ENCODE measurements at regions not wholly inside any gene's neighbourhood (a gene's known extent, or its start where the extent isn't known, plus 50 kb on each side); places are given as distances from the start of the nearest gene placed in this dataset.
A peak's percentile ranks its signal among the peaks of the same experiment; 100 is the strongest.
"Not testable (repeated sequence)": the region's sequence is repeated elsewhere in the genome, so short reads cannot be mapped to it uniquely, and the experiment has no call there.

DNA sequence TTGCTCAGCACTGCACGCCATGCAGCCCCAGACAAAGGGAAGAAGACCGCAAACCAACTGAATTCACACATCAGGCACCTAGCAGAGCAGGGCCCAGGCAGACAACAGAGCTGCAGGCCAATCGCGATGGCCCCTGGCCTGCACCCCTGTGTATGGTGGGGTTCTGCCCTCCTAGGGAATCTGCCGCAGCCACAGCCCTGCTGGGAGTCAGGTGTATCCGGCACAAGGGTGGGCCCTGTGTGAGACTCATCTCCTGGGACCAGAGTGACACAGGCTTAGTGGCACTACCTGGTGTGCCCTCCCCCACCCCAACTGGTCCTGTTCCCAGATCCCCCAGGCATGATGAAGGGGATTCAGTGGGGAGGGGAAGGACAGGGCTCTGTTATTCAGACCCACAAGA lies 122.8 kb downstream of the ATPSCKMT start:
- DNase-seq (ENCODE audit: low spot score), result no peak

DNA sequence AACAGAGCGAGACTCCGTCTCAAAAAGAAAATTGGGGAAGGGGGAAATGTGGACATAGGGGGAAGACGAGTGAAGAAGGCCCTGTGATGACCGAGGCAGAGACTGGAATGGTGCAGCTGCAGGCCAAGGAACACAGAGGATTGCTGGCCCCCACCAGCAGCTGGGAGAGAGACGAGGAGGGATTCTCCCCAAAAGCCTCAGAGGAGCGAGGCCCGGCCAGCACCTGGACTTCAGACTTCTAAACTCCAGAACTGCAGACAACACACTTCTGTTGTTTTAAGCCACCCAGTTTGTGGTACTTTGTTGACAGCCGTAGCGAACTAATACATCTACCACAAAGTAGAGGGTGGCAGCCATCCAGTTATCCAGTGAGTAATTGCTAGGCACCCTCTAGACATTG lies 124.6 kb downstream of the ATPSCKMT start:
- DNase-seq (ENCODE audit: low spot score), result no peak

DNA sequence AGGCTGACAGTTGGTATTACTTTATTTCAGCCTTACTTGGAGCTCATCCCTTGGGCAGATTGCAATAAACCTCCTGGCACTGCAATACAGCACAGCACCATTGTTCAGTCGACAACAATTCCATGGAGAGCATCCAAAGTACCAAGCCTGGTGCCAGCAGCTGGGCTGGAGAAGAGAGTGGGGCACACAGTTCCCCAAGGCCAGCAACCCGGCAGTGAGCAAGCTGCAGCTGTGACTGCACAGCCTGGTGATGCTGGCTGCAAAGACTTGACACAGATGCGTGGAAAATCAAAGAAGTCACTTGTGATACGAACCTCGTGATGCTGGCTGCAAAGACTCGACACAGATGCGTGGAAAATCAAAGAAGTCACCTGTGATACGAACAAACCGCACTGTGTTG lies 125.4 kb downstream of the ATPSCKMT start:
- DNase-seq (ENCODE audit: low spot score), result no peak

DNA sequence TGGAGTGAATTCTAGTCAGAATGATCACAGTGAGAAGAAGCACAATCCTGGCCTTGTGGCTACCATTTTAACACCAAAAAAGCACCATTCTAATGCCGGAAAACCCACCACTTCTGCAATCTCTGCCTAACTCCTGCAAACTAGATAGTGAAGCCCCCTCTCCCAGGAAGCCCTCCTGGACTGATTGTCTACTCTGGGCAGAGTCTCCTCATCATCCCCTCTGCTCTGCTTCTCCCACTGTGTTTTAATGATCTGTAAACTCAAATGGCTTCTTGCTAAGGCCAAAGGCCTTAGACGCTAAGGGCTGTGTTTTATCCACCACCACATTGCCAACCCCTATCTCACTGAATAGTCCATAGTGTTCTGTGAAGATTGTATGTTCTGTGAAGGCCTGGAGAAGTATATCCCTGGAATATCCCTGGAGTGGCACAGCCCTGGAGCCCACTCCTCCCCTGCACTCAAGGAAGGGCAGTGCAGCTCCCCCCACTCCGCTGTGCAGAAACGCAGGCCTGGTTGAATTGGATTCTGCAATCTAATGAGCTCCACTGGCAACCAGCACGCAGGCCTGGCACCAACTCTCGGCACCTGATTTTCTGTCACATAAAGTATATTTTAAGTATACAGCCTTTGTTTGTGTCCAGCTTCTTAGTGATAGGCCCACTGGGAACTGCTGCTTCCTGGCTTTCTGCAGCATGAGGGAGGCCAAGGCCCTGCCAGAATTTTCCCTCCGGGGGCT lies 126.3 kb downstream of the ATPSCKMT start:
- DNase-seq (ENCODE audit: low spot score), result no peak

DNA sequence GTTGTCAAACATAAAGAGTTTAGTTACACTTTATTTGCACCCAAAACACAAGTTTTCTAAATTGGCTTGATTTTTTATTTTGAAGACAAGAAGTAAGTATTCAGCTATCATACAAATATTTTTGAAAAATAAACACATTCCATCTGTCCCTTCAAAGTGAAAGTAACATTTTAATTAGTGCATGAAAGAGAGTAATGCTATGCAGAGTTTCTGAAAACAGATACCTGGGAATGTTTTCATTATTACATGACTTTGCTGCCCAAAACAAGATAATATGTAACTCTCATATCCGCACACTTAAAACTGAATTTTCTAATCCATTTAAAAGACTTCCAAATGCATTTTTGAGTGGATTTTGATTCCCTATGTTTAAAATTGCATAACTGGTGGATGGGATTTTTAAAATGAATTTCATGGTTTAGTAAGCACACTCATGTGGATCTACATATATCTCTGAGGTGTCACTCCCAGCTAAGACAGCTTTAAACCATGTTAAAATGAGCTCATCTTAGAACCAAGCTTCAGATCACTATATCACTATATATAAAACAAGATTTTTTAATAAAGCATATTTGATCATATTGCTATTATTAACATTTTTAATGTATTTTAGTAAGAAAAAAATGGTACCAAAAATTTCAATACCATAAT lies 127.5 kb downstream of the ATPSCKMT start:
- DNase-seq (ENCODE audit: low spot score), result no peak

DNA sequence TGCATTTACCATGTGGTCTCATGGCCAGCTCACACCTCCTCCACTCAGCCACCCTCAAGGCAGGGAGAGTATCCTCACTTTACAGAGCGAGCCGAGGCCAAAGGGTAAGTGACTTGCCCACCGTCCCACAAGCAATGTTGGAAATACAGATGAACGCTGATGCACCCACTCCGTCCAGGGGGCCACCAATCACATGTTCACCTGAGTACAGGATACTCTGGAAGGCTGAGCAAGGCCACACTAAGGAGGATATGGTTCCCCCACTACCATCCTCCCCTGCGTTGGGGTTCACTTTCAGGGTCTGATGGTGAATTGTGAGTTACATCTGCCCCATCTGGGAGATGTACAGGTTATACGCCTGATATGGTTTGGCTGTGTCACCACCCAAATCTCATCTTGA lies 128.8 kb downstream of the ATPSCKMT start:
- no peak for DNase-seq (ENCODE audit: low spot score)

DNA sequence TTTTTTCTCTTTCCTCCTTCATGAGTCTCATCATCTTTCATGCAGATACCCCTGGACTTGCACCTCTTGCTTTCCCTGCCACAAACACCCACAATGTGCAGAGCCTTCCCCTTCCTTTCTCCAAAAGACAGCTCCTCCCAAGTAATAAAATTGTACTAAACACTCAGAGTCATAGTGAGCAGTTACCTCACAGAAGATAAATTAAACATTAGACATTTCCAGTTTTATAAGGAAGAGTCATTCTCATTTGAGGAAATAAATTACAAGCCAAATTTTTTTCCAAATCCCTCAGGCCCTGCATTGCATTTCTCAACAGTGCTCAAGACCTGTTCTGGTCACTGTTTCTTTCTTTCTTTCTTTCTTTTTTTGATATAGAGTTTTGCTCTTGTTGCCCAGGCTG lies 131.5 kb downstream of the ATPSCKMT start:
- no peak for DNase-seq (ENCODE audit: low spot score)

DNA sequence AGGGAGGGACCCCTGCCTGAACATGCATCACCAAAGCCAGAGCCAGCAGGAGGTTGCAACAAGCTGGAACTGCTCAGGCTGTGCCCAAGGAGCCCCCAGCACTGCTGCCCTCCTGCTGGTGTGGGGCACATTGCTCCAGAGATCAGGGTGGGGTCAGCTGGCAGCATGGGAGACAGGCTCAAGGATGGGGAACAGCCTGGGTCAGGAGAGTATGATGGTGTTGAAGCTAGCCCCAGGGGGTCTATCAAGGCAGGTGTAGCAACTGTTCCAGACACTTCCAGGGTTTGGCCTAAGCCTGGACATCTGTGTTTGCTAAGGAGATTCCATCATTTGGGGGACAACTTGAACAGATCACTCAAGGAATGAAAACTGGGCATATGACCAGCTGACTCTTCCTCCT lies 133.1 kb downstream of the ATPSCKMT start:
- no peak for DNase-seq (ENCODE audit: low spot score)

DNA sequence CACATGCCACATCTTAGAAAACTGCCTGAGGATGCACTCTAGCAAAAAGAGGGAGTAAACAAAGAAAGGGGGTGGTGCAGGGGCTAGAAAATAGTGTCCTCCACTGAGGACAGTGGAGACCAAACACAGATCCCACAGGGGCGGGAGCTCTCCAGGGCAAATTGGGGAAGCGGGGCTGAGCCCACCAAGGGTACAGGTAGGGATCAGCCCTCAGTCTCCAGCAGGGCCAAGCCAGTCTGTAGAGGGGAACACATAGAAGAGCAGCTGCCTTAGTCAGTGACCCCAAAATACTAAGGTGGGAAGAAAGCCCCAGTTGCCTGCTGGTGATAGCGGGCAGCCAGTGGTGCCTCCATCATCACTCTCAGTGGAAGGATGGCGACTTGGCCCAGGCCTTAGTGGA lies 134.0 kb downstream of the ATPSCKMT start:
- no peak for DNase-seq (ENCODE audit: low spot score)

DNA sequence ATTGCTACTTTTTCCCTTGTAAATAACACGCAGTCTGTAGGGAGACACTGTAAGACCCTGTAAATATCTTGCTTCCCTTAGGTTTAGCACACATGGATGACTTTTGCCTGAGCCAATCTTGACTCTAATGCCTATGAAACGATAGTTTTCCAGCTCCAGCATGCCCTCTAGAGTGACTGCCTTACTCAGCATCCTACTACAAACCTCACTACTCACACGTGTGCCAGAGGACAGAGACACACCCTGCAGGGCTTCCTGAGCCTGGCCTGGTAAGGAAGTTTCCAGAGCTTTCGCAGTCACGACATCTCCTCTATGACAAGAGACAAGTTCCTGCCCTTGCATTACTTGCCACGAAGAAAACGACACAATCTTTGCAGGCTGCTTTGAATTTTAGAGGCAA lies 138.1 kb downstream of the ATPSCKMT start:
- DNase-seq (ENCODE audit: low spot score), result peak; percentile 60

DNA sequence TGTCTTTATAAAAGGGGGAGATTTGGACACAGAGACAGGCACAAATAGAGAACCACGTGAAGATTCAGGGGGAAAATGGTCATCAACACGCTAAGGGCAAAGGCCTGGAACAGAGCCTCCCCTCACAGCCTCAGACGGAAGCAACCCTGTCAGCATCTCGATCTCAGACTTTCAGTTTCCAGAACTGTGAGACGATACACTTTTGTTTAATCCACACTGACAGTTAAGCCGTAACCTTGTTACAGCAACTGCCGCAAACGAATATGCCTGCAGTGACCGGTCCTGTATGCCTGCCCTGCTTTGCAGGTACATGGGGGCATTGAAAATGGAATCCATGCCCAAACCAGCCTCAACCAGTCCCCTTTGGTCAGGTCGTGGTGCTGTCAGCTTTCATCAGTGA lies 139.5 kb downstream of the ATPSCKMT start:
- no peak for DNase-seq (ENCODE audit: low spot score)

DNA sequence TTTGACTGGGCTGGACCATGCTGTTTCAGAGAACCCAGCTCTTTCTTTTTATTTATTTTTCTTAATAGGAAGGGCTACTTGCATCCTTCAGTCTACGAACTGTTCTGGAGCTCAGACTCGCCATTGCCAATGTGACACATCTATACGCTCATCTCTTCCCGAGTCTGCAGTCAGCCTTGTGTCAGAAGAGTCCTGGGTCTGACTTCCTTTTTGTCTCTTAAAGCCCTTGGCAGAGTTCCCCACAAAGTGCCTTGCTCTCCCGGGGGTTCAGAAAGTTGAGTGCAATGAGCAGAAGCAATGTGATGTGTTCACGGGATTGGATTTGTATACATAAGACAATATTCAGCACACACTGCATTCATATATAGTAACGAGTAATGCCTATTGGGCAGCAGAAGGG lies 140.4 kb downstream of the ATPSCKMT start:
- DNase-seq (ENCODE audit: low spot score), result no peak

DNA sequence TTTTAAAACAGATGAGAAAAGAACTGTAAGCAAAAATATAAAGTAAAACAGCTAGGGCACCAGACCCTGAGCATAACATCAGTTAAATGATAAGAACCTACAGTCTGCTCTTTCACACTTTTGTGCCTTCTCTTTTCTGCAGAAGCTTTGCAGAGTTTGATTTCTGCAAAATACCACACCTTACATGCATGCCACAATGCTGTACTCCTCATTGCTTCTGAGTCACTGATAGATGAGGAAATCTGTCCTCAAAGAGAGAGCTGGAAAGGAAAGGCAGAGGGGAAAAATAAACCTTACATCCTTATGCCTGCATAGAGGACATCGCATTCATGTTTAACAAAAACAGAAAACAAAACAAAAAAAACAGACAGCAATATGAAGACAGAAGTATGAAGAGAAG lies 142.9 kb downstream of the ATPSCKMT start:
- DNase-seq (ENCODE audit: low spot score), result no peak

DNA sequence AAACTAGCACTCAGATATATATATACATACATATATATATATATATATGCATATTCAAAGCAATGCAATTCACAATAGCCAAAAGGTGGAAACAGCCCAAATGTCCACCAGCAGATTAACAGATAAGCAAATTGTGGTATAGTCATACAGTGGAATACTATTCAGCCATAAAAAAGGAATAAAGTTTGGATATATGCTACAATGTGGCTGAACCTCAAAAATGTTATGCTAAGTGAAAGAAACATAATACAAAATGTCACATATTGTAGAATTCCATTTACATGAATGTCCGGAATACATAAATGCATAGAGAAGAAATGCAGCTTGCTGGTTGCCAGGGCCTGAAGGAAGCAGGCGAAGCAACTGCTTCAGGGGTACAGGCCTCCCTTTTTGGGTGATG lies 143.4 kb downstream of the ATPSCKMT start:
- no peak for DNase-seq (ENCODE audit: low spot score)

DNA sequence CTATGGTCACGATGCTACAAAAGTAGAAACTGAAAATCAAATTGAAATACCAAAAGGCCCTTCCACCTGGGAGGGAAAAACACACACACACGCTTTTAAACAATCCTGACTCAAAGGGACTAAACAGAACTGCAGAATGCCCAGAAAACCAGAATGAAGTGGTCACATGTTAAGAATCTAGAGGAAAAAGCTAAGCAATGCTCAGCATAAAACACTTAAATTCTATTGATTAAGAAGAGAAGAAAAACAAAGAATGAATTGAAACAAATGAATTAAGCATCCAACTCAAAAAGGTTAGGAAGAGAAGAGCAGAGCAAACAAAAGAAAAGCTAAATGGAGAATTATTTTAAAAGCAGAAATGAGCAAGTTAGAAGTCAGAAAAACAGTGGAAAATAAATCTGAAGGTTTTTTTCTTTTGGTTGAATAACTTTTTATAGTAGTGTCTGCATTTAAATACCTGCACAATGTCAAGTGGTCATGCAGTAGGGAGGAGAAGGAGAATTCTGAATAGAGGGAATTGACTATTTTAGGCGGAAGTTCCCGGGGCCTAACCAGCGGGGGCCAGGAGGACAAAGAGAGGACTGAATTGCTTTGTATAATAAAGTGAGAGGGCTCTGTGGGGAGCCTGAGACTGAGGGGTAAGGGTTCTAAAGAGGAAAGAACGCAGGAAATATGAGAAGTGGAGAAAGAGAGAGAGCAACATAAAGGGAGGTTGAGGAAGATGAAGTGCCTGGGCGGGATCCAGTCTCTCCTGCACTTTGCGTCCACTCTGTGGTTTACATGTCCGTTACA lies 146.8 kb downstream of the ATPSCKMT start:
- DNase-seq (ENCODE audit: low spot score), result no peak

DNA sequence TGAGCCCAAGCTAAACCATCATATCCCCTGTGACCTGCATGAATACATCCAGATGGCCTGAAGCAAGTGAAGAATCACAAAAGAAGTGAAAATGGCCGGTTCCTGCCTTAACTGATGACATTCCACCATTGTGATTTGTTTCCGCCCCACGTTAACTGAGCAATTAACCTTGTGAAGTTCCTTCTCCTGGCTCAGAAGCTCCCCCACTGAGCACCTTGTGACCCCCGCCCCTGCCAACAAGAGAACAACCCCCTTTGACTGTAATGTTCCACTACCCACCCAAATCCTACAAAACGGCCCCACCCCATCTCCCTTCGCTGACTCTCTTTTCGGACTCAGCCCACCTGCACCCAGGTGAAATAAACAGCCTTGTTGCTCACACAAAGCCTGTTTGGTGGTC lies 147.5 kb downstream of the ATPSCKMT start:
- DNase-seq (ENCODE audit: low spot score), result not testable (repeated sequence)

DNA sequence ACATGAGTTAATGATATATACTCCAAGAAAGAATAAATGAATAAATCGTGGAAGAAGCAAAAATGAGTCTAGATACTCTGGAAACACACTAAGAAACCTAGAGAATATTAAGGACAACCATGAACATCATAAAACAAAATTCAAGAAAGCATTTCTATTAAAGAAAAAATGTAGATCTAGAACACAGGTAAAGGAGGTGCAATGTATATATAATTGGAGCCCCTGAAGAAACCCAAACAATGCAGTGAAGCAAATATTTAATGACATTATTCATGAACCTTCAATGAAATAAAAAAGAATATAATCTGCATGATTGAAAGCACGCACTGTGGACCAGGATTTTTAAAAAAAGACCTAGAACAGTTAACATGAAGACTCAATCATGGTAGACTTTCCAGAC lies 150.1 kb downstream of the ATPSCKMT start:
- DNase-seq (ENCODE audit: low spot score), result no peak

DNA sequence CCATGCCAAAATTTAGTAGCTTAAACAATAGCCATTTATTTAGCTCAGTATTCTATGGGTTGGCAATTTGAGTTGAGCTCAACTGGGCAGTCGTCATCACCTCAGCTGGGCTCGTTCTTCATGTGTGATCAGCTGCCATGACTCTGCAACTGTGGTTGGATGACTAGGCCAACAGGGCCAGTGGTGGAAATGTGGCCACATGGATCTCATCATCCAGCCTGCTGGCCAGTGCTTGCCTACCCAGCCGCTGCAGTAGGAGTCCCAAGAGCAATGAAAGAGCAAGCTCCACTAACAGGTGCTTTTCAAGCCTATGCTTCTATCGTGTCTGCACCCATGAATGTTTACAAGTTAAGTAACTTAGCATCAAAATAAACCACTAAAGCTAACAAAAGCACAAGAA lies 158.0 kb downstream of the ATPSCKMT start:
- DNase-seq (ENCODE audit: low spot score), result no peak

DNA sequence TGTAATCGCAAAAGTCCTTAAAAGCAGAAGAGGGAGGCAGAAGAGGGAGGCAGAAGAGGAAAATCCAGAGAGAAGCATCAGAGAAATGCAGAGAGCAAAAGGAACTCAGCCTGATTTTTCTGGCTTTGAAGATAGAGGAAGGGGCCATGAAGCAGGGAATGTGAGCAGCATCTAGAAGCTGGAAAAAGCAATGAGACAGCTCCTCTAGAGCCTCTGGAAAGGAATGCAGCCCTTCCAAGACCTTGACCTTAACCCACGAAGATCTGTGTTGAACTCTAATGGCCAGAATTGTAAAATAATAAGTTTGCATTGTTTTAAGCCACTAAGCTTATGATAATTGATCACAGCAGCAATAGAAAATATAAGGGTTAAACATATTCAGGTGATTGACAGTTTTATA lies 159.6 kb downstream of the ATPSCKMT start:
- no peak for DNase-seq (ENCODE audit: low spot score)

DNA sequence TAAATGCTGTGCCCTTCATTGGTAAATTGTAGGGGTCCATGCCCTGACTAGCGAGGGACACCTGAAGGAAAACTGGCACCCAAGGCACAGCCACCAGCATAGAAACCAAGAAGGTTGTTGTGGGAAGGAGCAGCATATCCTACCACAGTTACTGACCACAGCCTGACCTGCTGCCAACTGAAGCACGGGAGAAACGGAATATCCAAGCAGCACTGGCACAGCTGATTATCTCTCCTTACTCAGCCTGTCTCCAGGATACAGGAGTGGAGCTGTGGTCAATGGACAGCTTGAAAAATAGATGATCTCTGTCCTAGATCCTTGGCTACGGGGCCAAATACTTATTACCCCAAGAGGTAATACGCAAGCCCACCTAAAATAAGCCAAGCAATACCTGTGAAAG lies 164.5 kb downstream of the ATPSCKMT start:
- no peak for DNase-seq (ENCODE audit: low spot score)

DNA sequence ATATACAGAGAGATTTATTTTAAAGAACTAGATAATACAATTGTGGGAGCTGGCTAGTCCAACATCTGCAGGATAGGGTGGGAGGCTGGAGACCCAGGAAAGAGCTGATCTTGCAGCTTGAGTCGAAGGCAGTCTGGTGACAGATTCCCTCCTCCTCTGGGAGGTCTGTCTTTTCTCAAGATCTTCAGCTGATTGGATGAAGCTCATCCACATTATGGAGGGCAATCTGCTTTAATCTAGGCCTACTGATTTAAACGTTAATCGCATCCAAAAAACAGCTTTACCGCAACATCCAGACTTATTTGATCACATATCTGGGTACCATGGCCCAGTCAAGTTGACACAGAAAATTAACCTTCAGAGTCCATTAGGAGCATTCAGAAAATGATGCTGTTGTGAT lies 168.1 kb downstream of the ATPSCKMT start:
- DNase-seq (ENCODE audit: low spot score), result no peak

DNA sequence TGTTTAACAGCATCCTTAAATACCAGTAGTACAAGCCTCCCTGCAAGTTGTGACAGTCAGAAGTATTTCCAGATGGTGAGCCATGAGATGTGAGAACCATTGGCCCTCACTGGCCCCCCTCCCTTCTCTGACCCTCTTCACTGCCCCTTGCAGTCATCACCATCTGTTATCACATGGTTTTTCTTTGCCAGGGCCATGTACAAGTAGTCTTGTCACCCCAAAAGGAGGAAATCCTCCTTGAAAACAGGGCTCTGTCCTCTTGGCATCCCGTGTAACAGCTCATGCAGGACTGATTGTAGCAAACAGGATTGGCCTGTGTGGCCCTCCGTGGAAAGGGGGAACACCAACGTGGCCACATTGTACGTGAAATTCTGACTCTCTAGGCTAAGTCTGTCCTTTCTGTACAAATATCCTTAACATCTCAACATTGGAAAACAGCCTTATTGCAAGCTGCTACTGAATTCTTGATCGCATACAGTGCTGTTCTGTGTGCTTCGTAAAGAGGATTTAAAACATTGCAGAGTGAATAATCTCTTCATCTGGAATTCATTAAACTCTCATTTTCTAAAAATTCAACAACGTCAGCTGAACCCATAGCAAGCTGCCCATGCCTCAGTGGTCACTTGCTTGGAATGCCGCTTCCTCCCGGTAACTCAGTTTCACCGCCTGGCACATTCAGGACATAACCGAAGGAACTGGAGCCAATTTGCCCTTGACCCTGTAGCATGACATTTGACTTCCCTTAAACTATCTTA lies 171.7 kb downstream of the ATPSCKMT start:
- no peak for DNase-seq (ENCODE audit: low spot score)

All from SW480 (cell line).